K562 (cell line): ENCODE measurements at regions not wholly inside any gene's neighbourhood (a gene's known extent, or its start where the extent isn't known, plus 50 kb on each side); places are given as distances from the start of the nearest gene placed in this dataset.

Source experiments
- COPS2 ChIP-seq: fragments of 450-650 bp; conservative IDR thresholded peaks from 2 replicates; pipeline ENCODE4 v1.6.1; 2016; ENCODE audit warnings: mild to moderate bottlenecking, moderate library complexity
- EP400 ChIP-seq: fragments of 450-650 bp; IDR thresholded peaks from 2 replicates; pipeline ENCODE4 v1.6.1; 2017; ENCODE audit warnings: antibody characterized with exemption, mild to moderate bottlenecking, moderate library complexity
- FOSL1 ChIP-seq: fragments of 200-800 bp; sonication (Bioruptor generic); conservative IDR thresholded peaks from 2 replicates; pipeline ENCODE4 v1.6.1; 2016; ENCODE audit warnings: missing genetic modification characterization, missing compliant biosample characterization
- HDAC6 ChIP-seq: IDR thresholded peaks from 2 replicates; pipeline ENCODE4 v1.6.1; 2012; ENCODE audit warnings: low read depth, mild to moderate bottlenecking, control low read depth, inconsistent platforms, low read length, moderate library complexity
- MED1 ChIP-seq: sonication (generic); formaldehyde crosslinking; IDR thresholded peaks from 2 replicates; pipeline ENCODE4 v1.8.1; 2023; ENCODE audit warnings: missing genetic modification reagents, borderline replicate concordance
- NR2C2 ChIP-seq, 2 experiments: fragments of 200-800 bp in 1 of 2; sonication (Bioruptor generic) in 1 of 2; sonication (generic) in 1 of 2; formaldehyde crosslinking in 1 of 2; IDR thresholded peaks; 2 replicates each; pipeline versions ENCODE4 v1.6.1 to v1.8.0; 2016 to 2022; ENCODE audit warnings: mild to moderate bottlenecking in 1 of 2, missing compliant biosample characterization in 1 of 2, missing genetic modification characterization in 1 of 2, missing genetic modification reagents in 1 of 2
- RFX5 ChIP-seq: IDR thresholded peaks from 2 replicates; pipeline ENCODE4 v1.6.1; 2011; ENCODE audit warnings: low read depth, mild to moderate bottlenecking, improper control_type of control experiment, low read length
- TAL1 ChIP-seq: fragments of 450-650 bp; IDR thresholded peaks from 2 replicates; pipeline ENCODE4 v1.6.1; 2016; ENCODE audit warnings: mild to moderate bottlenecking
- TEAD1 ChIP-seq, 2 experiments: fragments of 450-650 bp in 1 of 2; sonication (generic) in 1 of 2; formaldehyde crosslinking; IDR thresholded peaks; 2 replicates each; pipeline versions ENCODE4 v1.4.0 to v1.8.0; 2020 to 2022; ENCODE audit warnings: mild to moderate bottlenecking in 2 of 2, missing genetic modification reagents in 1 of 2
- YBX1 ChIP-seq: fragments of 450-650 bp; IDR thresholded peaks from 2 replicates; pipeline ENCODE4 v1.7.1; 2016; ENCODE audit warnings: mild to moderate bottlenecking
- ZNF644 ChIP-seq: fragments of 200-800 bp; sonication (Bioruptor generic); IDR thresholded peaks from 2 replicates; pipeline ENCODE4 v1.6.1; 2016; ENCODE audit warnings: low read depth, missing genetic modification characterization, missing compliant biosample characterization
- TF ChIP-seq, protein P1 (sequence below), 2 experiments: fragments of 450-650 bp; formaldehyde crosslinking in 1 of 2; IDR thresholded peaks; 2 replicates each; pipeline versions ENCODE4 v1.4.0 to v1.6.1; 2014 to 2020; ENCODE audit warnings: mild to moderate bottlenecking in 2 of 2, borderline replicate concordance in 1 of 2, low read depth in 1 of 2

DNA sequence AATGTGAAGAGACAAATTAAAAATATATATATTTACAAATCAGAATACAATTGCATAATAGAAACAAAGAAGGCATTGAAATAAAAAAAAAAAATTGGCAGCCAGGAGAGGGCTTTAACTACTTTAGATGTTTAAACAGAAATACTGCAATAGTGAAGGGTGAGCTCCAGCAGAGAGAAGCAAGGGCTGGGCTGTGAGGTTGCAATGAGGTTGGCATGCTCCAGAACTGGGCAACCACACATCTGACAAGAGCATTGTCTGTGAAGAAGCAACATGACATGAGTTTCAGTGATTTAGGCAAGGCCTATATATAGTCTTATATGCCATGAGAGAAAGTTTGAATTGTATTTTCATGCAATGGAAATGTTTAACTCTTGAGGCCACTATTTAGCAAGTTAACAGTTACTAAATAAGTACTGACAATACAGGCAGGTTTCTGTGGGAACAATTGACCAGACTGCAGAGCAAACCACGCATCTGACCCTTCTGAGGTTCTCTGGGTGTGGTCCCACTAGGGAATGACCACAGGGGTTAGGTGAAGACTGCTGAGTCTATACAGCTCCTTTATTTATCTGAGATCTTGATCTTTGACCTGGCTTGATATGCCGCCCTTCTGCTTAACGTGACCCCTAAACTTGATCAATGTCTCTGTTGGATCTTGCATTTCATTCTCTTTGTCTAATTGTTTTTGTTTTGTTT lies 354.2 kb upstream of the PIK3C3 start:
- TF ChIP-seq YBX1 (no peak), TEAD1 (CRISPR knock-in tag; IDR thresholded peaks at IDR 0.05) (no peak), FOSL1 (tag) (no peak), ZNF644 (tag) (no peak), TAL1 (no peak), EP400 (no peak), MED1 (CRISPR knock-in tag) (no peak), HDAC6 (no peak), COPS2 (no peak), NR2C2 (CRISPR knock-in tag; IDR thresholded peaks at IDR 0.05) (no peak), NR2C2 (tag; IDR thresholded peaks at IDR 0.05) (no peak), RFX5 (no peak)
- TF ChIP-seq, protein P1, sequence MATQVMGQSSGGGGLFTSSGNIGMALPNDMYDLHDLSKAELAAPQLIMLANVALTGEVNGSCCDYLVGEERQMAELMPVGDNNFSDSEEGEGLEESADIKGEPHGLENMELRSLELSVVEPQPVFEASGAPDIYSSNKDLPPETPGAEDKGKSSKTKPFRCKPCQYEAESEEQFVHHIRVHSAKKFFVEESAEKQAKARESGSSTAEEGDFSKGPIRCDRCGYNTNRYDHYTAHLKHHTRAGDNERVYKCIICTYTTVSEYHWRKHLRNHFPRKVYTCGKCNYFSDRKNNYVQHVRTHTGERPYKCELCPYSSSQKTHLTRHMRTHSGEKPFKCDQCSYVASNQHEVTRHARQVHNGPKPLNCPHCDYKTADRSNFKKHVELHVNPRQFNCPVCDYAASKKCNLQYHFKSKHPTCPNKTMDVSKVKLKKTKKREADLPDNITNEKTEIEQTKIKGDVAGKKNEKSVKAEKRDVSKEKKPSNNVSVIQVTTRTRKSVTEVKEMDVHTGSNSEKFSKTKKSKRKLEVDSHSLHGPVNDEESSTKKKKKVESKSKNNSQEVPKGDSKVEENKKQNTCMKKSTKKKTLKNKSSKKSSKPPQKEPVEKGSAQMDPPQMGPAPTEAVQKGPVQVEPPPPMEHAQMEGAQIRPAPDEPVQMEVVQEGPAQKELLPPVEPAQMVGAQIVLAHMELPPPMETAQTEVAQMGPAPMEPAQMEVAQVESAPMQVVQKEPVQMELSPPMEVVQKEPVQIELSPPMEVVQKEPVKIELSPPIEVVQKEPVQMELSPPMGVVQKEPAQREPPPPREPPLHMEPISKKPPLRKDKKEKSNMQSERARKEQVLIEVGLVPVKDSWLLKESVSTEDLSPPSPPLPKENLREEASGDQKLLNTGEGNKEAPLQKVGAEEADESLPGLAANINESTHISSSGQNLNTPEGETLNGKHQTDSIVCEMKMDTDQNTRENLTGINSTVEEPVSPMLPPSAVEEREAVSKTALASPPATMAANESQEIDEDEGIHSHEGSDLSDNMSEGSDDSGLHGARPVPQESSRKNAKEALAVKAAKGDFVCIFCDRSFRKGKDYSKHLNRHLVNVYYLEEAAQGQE (IDR thresholded peaks at IDR 0.05; ENCODE audit: borderline replicate concordance) = no peak
- TF ChIP-seq, protein P1 (CRISPR knock-in tag; IDR thresholded peaks at IDR 0.05; ENCODE audit: low read depth) = no peak
